ENCODE measurements at regions not wholly inside any gene's neighbourhood (a gene's known extent, or its start where the extent isn't known, plus 50 kb on each side); places are given as distances from the start of the nearest gene placed in this dataset.

GRCh38 chrX:39730662-39731329 is 367.0 kb downstream of the BCOR start:
- TF ChIP-seq CTCF (IDR thresholded peaks at IDR 0.05) (peak in 3 of 4 experiments; percentile 4 to 51 (median 21)), POLR2AphosphoS5 (IDR thresholded peaks at IDR 0.05) (peak in 3 of 4 donors; percentile 64 to 74 (median 70)), POLR2A (IDR thresholded peaks at IDR 0.05) (no peak), EP300 (IDR thresholded peaks at IDR 0.05) (peak; percentile 17 to 65 (median 37))
